HepG2 (cell line): ENCODE measurements at regions not wholly inside any gene's neighbourhood (a gene's known extent, or its start where the extent isn't known, plus 50 kb on each side); places are given as distances from the start of the nearest gene placed in this dataset.

ENCODE experiments used
- ATF7-NPFF ChIP-seq: sonication (generic); formaldehyde crosslinking; IDR thresholded peaks from 2 replicates; pipeline ENCODE4 v1.8.1; 2023; ENCODE audit warnings: mild to moderate bottlenecking, low read depth, missing genetic modification reagents, moderate library complexity
- MED1 ChIP-seq: sonication (generic); formaldehyde crosslinking; IDR thresholded peaks from 2 replicates; pipeline ENCODE4 v1.4.0; 2020; ENCODE audit warnings: missing genetic modification reagents
- MLLT10 ChIP-seq: sonication (generic); formaldehyde crosslinking; IDR thresholded peaks from 2 replicates; pipeline ENCODE4 v1.4.0; 2020; ENCODE audit warnings: missing genetic modification reagents
- NAIF1 ChIP-seq: sonication (generic); formaldehyde crosslinking; IDR thresholded peaks from 2 replicates; pipeline ENCODE4 v1.5.0; 2020; ENCODE audit warnings: mild to moderate bottlenecking, missing genetic modification reagents, borderline replicate concordance
- NCOA1 ChIP-seq: sonication (generic); formaldehyde crosslinking; IDR thresholded peaks from 2 replicates; pipeline ENCODE4 v1.9.0; 2021; ENCODE audit warnings: missing genetic modification reagents
- NFYB ChIP-seq: sonication (generic); formaldehyde crosslinking; IDR thresholded peaks from 2 replicates; pipeline ENCODE4 v1.4.0; 2020; ENCODE audit warnings: missing genetic modification reagents
- NR2C2 ChIP-seq: sonication (generic); formaldehyde crosslinking; IDR thresholded peaks from 2 replicates; pipeline ENCODE4 v1.4.0; 2020; ENCODE audit warnings: missing genetic modification reagents, mild to moderate bottlenecking, moderate library complexity, borderline replicate concordance
- NRL ChIP-seq: sonication (generic); formaldehyde crosslinking; IDR thresholded peaks from 2 replicates; pipeline ENCODE4 v1.5.0; 2020; ENCODE audit warnings: missing genetic modification reagents, mild to moderate bottlenecking, moderate library complexity, borderline replicate concordance
- PAWR ChIP-seq: sonication (generic); formaldehyde crosslinking; IDR thresholded peaks from 2 replicates; pipeline ENCODE4 v1.4.0; 2020; ENCODE audit warnings: missing genetic modification reagents, mild to moderate bottlenecking, borderline replicate concordance
- PITX1 ChIP-seq: sonication (generic); formaldehyde crosslinking; IDR thresholded peaks from 2 replicates; pipeline ENCODE4 v1.5.1; 2020; ENCODE audit warnings: mild to moderate bottlenecking, missing genetic modification reagents
- POGZ ChIP-seq: sonication (generic); formaldehyde crosslinking; IDR thresholded peaks from 2 replicates; pipeline ENCODE4 v1.4.0; 2020; ENCODE audit warnings: mild to moderate bottlenecking, missing genetic modification reagents
- POLR2G ChIP-seq: fragments of 200-400 bp; formaldehyde crosslinking; IDR thresholded peaks from 2 replicates; pipeline ENCODE4 v1.6.1; 2018; ENCODE audit warnings: mild to moderate bottlenecking, low read depth, low read length, moderate library complexity
- TEAD2 ChIP-seq: sonication (generic); formaldehyde crosslinking; IDR thresholded peaks from 2 replicates; pipeline ENCODE4 v1.9.0; 2021; ENCODE audit warnings: missing genetic modification reagents
- ZNF274 ChIP-seq: sonication (generic); formaldehyde crosslinking; IDR thresholded peaks from 2 replicates; pipeline ENCODE4 v1.5.1; 2020; ENCODE audit warnings: mild to moderate bottlenecking, missing genetic modification reagents
- TF ChIP-seq, protein P1 (sequence below): sonication (generic); formaldehyde crosslinking; IDR thresholded peaks from 2 replicates; pipeline ENCODE4 v1.4.0; 2020; ENCODE audit warnings: missing genetic modification reagents
- TF ChIP-seq, protein P2 (sequence below): sonication (generic); formaldehyde crosslinking; conservative IDR thresholded peaks from 2 replicates; pipeline ENCODE4 v1.4.0; 2020; ENCODE audit warnings: mild to moderate bottlenecking, missing genetic modification reagents, moderate library complexity
- TF ChIP-seq, protein P3 (sequence below): sonication (generic); formaldehyde crosslinking; IDR thresholded peaks from 2 replicates; pipeline ENCODE4 v1.5.1; 2020; ENCODE audit warnings: mild to moderate bottlenecking, missing genetic modification reagents, moderate library complexity
- TF ChIP-seq, protein P4 (sequence below): IDR thresholded peaks from 2 replicates; pipeline ENCODE4 v1.6.1; 2016; ENCODE audit warnings: control low read depth

DNA sequence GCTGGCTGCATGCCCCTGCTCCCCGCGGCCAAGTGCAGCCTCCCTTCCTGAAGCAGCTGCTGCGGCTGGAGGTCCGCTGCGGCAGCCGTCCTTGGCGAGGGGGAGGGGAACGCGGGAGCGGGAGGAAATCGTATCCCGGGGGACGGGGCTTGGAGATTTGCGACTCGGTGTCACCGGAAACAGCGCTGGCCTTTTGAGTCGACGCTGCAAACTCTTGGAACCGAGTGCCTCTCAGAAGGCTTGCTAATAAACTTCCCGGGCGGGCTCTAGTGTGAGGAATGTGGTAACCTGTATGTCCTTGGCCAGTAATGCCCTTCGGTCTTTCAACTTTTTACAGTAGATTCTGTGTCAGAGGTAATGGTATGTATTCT, 82.7 kb downstream of the PTPDC1 start (continued):
- TF ChIP-seq, protein P1, sequence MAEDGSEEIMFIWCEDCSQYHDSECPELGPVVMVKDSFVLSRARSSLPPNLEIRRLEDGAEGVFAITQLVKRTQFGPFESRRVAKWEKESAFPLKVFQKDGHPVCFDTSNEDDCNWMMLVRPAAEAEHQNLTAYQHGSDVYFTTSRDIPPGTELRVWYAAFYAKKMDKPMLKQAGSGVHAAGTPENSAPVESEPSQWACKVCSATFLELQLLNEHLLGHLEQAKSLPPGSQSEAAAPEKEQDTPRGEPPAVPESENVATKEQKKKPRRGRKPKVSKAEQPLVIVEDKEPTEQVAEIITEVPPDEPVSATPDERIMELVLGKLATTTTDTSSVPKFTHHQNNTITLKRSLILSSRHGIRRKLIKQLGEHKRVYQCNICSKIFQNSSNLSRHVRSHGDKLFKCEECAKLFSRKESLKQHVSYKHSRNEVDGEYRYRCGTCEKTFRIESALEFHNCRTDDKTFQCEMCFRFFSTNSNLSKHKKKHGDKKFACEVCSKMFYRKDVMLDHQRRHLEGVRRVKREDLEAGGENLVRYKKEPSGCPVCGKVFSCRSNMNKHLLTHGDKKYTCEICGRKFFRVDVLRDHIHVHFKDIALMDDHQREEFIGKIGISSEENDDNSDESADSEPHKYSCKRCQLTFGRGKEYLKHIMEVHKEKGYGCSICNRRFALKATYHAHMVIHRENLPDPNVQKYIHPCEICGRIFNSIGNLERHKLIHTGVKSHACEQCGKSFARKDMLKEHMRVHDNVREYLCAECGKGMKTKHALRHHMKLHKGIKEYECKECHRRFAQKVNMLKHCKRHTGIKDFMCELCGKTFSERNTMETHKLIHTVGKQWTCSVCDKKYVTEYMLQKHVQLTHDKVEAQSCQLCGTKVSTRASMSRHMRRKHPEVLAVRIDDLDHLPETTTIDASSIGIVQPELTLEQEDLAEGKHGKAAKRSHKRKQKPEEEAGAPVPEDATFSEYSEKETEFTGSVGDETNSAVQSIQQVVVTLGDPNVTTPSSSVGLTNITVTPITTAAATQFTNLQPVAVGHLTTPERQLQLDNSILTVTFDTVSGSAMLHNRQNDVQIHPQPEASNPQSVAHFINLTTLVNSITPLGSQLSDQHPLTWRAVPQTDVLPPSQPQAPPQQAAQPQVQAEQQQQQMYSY (CRISPR knock-in tag), result no peak
- no peak for TF ChIP-seq ZNF274
- TF ChIP-seq TEAD2 (CRISPR knock-in tag), result no peak
- TF ChIP-seq NCOA1 (CRISPR knock-in tag), result peak; percentile 46; the same call in 1 of the 2 replicates
- 0 out of 2 replicates have a peak, but pooled peaks have one; percentile 31 for TF ChIP-seq MLLT10 (CRISPR knock-in tag)
- no peak for TF ChIP-seq MED1 (CRISPR knock-in tag)
- peak; percentile 32; the same call in 1 of the 2 replicates for TF ChIP-seq POGZ (CRISPR knock-in tag)
- TF ChIP-seq NAIF1 (CRISPR knock-in tag), result peak; percentile 80; the same call in 1 of the 2 replicates
- TF ChIP-seq NR2C2 (CRISPR knock-in tag), result no peak
- TF ChIP-seq POLR2G, result peak; percentile 52
- TF ChIP-seq, protein P2, sequence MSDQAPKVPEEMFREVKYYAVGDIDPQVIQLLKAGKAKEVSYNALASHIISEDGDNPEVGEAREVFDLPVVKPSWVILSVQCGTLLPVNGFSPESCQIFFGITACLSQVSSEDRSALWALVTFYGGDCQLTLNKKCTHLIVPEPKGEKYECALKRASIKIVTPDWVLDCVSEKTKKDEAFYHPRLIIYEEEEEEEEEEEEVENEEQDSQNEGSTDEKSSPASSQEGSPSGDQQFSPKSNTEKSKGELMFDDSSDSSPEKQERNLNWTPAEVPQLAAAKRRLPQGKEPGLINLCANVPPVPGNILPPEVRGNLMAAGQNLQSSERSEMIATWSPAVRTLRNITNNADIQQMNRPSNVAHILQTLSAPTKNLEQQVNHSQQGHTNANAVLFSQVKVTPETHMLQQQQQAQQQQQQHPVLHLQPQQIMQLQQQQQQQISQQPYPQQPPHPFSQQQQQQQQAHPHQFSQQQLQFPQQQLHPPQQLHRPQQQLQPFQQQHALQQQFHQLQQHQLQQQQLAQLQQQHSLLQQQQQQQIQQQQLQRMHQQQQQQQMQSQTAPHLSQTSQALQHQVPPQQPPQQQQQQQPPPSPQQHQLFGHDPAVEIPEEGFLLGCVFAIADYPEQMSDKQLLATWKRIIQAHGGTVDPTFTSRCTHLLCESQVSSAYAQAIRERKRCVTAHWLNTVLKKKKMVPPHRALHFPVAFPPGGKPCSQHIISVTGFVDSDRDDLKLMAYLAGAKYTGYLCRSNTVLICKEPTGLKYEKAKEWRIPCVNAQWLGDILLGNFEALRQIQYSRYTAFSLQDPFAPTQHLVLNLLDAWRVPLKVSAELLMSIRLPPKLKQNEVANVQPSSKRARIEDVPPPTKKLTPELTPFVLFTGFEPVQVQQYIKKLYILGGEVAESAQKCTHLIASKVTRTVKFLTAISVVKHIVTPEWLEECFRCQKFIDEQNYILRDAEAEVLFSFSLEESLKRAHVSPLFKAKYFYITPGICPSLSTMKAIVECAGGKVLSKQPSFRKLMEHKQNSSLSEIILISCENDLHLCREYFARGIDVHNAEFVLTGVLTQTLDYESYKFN, result peak; percentile 15; the same call in 1 of the 2 replicates
- 0 out of 2 replicates have a peak, but pooled peaks have one; percentile 7 for TF ChIP-seq PITX1
- no peak for TF ChIP-seq PAWR (CRISPR knock-in tag)
- no peak for TF ChIP-seq ATF7-NPFF (CRISPR knock-in tag)
- TF ChIP-seq NFYB (CRISPR knock-in tag), result no peak
- TF ChIP-seq NRL, result 0 out of 2 replicates have a peak, but pooled peaks have one; percentile 27
- TF ChIP-seq, protein P3, sequence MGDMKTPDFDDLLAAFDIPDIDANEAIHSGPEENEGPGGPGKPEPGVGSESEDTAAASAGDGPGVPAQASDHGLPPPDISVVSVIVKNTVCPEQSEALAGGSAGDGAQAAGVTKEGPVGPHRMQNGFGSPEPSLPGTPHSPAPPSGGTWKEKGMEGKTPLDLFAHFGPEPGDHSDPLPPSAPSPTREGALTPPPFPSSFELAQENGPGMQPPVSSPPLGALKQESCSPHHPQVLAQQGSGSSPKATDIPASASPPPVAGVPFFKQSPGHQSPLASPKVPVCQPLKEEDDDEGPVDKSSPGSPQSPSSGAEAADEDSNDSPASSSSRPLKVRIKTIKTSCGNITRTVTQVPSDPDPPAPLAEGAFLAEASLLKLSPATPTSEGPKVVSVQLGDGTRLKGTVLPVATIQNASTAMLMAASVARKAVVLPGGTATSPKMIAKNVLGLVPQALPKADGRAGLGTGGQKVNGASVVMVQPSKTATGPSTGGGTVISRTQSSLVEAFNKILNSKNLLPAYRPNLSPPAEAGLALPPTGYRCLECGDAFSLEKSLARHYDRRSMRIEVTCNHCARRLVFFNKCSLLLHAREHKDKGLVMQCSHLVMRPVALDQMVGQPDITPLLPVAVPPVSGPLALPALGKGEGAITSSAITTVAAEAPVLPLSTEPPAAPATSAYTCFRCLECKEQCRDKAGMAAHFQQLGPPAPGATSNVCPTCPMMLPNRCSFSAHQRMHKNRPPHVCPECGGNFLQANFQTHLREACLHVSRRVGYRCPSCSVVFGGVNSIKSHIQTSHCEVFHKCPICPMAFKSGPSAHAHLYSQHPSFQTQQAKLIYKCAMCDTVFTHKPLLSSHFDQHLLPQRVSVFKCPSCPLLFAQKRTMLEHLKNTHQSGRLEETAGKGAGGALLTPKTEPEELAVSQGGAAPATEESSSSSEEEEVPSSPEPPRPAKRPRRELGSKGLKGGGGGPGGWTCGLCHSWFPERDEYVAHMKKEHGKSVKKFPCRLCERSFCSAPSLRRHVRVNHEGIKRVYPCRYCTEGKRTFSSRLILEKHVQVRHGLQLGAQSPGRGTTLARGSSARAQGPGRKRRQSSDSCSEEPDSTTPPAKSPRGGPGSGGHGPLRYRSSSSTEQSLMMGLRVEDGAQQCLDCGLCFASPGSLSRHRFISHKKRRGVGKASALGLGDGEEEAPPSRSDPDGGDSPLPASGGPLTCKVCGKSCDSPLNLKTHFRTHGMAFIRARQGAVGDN (CRISPR knock-in tag), result peak; percentile 23; the same call in 1 of the 2 replicates
- TF ChIP-seq, protein P4, sequence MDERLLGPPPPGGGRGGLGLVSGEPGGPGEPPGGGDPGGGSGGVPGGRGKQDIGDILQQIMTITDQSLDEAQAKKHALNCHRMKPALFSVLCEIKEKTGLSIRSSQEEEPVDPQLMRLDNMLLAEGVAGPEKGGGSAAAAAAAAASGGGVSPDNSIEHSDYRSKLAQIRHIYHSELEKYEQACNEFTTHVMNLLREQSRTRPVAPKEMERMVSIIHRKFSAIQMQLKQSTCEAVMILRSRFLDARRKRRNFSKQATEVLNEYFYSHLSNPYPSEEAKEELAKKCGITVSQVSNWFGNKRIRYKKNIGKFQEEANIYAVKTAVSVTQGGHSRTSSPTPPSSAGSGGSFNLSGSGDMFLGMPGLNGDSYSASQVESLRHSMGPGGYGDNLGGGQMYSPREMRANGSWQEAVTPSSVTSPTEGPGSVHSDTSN (CRISPR knock-in tag), result no peak
